ENCODE measurements at regions not wholly inside any gene's neighbourhood (a gene's known extent, or its start where the extent isn't known, plus 50 kb on each side); places are given as distances from the start of the nearest gene placed in this dataset.

GRCh38 chr11:81135570-81135969 lies 1598.1 kb downstream of the FAM181B start:
- H3K27me3 ChIP-seq (ENCODE audit: control insufficient read depth, insufficient read depth, low read length): no peaks in the 10 kb centered on the region
- no peaks in the 10 kb centered on the region for H3K36me3 ChIP-seq (ENCODE audit: control insufficient read depth, insufficient read depth, low read length)
- DNase-seq (ENCODE audit: low read depth): no peak
- H3K4me3 ChIP-seq (ENCODE audit: low read depth, low read length): no peak overlapping the region
- no peak for FAIRE-seq
- TF ChIP-seq CTCF (IDR thresholded peaks at IDR 0.05; ENCODE audit: insufficient read depth, low read length, severe bottlenecking): no peak

DNA sequence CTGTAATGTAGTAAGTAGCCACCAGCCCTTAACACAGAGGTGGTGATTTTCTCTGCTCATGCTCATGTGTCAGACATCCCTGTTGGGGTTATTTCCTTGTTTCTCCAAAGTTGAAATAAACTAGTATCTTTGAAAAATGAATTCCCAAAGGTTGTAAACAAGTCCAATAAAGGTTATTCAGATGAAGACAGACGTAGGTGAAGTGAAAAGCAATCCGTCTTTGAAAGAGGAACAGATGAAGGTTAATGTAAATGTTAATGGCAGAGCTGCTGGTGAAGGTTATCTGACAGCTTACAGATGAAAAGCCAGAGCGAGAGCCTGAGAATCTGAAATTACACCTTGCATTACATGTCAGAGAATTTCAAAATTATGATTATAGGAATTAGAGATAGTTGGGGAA lies 1604.0 kb downstream of the FAM181B start:
- H3K27me3 ChIP-seq (ENCODE audit: control insufficient read depth, insufficient read depth, low read length): no peaks in the 10 kb centered on the region
- DNase-seq (ENCODE audit: low read depth) (no peak), FAIRE-seq (no peak)
- TF ChIP-seq CTCF (IDR thresholded peaks at IDR 0.05; ENCODE audit: insufficient read depth, low read length, severe bottlenecking): no peak
- no peak overlapping the region for H3K4me3 ChIP-seq (ENCODE audit: low read depth, low read length)
- H3K36me3 ChIP-seq (ENCODE audit: control insufficient read depth, insufficient read depth, low read length): no peaks in the 10 kb centered on the region

GRCh38 chr11:81112718-81113117 lies 1620.9 kb downstream of the FAM181B start:
- DNase-seq (ENCODE audit: low read depth): no peak
- no peak for FAIRE-seq
- no peak for TF ChIP-seq CTCF (IDR thresholded peaks at IDR 0.05; ENCODE audit: insufficient read depth, low read length, severe bottlenecking)
- Histone ChIP-seq H3K4me3 (ENCODE audit: low read depth, low read length) (no peak overlapping the region), H3K36me3 (ENCODE audit: control insufficient read depth, insufficient read depth, low read length) (no peaks in the 10 kb centered on the region), H3K27me3 (ENCODE audit: control insufficient read depth, insufficient read depth, low read length) (no peaks in the 10 kb centered on the region)

- H3K4me3 ChIP-seq (ENCODE audit: low read depth, low read length): no peak overlapping the region
- H3K36me3 ChIP-seq (ENCODE audit: control insufficient read depth, insufficient read depth, low read length): no peaks in the 10 kb centered on the region
- DNase-seq (ENCODE audit: low read depth) (no peak), FAIRE-seq (no peak)
- TF ChIP-seq CTCF (IDR thresholded peaks at IDR 0.05; ENCODE audit: insufficient read depth, low read length, severe bottlenecking): no peak
- no peaks in the 10 kb centered on the region for H3K27me3 ChIP-seq (ENCODE audit: control insufficient read depth, insufficient read depth, low read length)
Measured at GRCh38 chr11:81104051-81104450, 1629.6 kb downstream of the FAM181B start.

GRCh38 chr11:81098471-81098870 lies 1635.2 kb downstream of the FAM181B start:
- no peaks in the 10 kb centered on the region for H3K36me3 ChIP-seq (ENCODE audit: control insufficient read depth, insufficient read depth, low read length)
- TF ChIP-seq CTCF (IDR thresholded peaks at IDR 0.05; ENCODE audit: insufficient read depth, low read length, severe bottlenecking): no peak
- H3K27me3 ChIP-seq (ENCODE audit: control insufficient read depth, insufficient read depth, low read length): no peaks in the 10 kb centered on the region
- no peak for DNase-seq (ENCODE audit: low read depth)
- no peak for FAIRE-seq
- no peak overlapping the region for H3K4me3 ChIP-seq (ENCODE audit: low read depth, low read length)

DNA sequence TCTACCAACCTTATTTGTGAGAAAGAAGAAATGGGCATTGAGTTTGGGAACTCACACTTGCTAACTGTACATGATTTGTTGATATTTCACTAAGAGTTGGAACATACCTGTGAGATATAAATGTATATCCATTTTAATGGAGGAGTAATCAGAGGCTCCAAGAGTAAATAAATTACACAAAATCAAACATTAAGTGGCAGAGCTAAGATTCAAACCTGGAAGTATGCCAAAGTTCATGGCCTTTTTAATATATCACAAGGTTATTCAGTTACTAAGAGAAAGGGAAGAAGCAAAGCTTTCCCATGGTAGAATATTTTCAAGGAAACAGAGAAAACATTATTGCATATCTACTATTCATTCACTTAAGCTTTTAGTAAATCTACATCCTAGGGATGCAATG lies 1641.1 kb downstream of the FAM181B start:
- FAIRE-seq (no peak), DNase-seq (ENCODE audit: low read depth) (no peak)
- H3K27me3 ChIP-seq (ENCODE audit: control insufficient read depth, insufficient read depth, low read length): peaks cover 1% of the 10 kb centered on the region
- no peak for TF ChIP-seq CTCF (IDR thresholded peaks at IDR 0.05; ENCODE audit: insufficient read depth, low read length, severe bottlenecking)
- no peaks in the 10 kb centered on the region for H3K36me3 ChIP-seq (ENCODE audit: control insufficient read depth, insufficient read depth, low read length)
- no peak overlapping the region for H3K4me3 ChIP-seq (ENCODE audit: low read depth, low read length)
